Mucosa of descending colon (tissue), 3 donors: ENCODE measurements at regions not wholly inside any gene's neighbourhood (a gene's known extent, or its start where the extent isn't known, plus 50 kb on each side); places are given as distances from the start of the nearest gene placed in this dataset.
"Not testable (repeated sequence)": the region's sequence is repeated elsewhere in the genome, so short reads cannot be mapped to it uniquely, and the experiment has no call there.

ENCODE experiments used
- ATAC-seq: fragments of 200-7000 bp; cut with Tn5 transposase; one replicate; pipeline ENCODE4 v1.9.1; 2020; ENCODE audit warnings: mild to moderate bottlenecking, moderate library complexity
- DNase-seq, 3 donors: peaks; one replicate each; pipeline ENCODE4 v3.0.0-alpha.2; 2020
- H3K36me3 ChIP-seq: fragments of 200-600 bp; one replicate; pipeline ENCODE4 v1.8.0; 2021; ENCODE audit warnings: low read depth, mild to moderate bottlenecking
- H3K4me1 ChIP-seq: fragments of 200-600 bp; one replicate; pipeline ENCODE4 v1.8.0; 2021; ENCODE audit warnings: low read depth, mild to moderate bottlenecking
- H3K4me3 ChIP-seq: fragments of 200-600 bp; one replicate; pipeline ENCODE4 v1.8.0; 2021; ENCODE audit warnings: mild to moderate bottlenecking
- H3K9me3 ChIP-seq: fragments of 200-600 bp; one replicate; pipeline ENCODE4 v1.8.0; 2021; ENCODE audit warnings: mild to moderate bottlenecking
- CTCF ChIP-seq: fragments of 200-600 bp; IDR thresholded peaks from one replicate; pipeline ENCODE4 v1.8.0; 2022; ENCODE audit warnings: antibody characterized with exemption, mild to moderate bottlenecking
- intact Hi-C, 2 donors: fragments of 100-400 bp; cut with DNase I in 1 of 2; cut with micrococcal nuclease in 1 of 2; formaldehyde crosslinking; loops; one replicate each; pipeline versions ENCODE4 v1.11.0 to v1.11.1; 2022; cut with DNase I, micrococcal nuclease
- donor health status: DM: no; HTN: no; CAD: no; lungs with moderate emphysema.
- donor health status: DM: no; HTN: no; CAD: no.
- donor health status: DM: no; HTN: yes; CAD: no.

GRCh38 chr4:34417160-34417559 lies 1827.2 kb downstream of the ARAP2 start:
- Histone ChIP-seq H3K4me1 (no peaks in the 10 kb centered on the region), H3K36me3 (no peaks in the 10 kb centered on the region), H3K4me3 (no peak overlapping the region), H3K9me3 (peaks cover 17% of the 10 kb centered on the region)
- intact Hi-C loops, result no loop called here
- DNase-seq (no peak), ATAC-seq (no peak)
- no peak for TF ChIP-seq CTCF

GRCh38 chr4:34419871-34420270 lies 1824.4 kb downstream of the ARAP2 start:
- Histone ChIP-seq H3K4me1 (no peaks in the 10 kb centered on the region), H3K9me3 (peaks cover 10% of the 10 kb centered on the region), H3K36me3 (no peaks in the 10 kb centered on the region), H3K4me3 (no peak overlapping the region)
- ATAC-seq (no peak), DNase-seq (no peak)
- intact Hi-C loops, result no loop called here
- no peak for TF ChIP-seq CTCF

- no peak for TF ChIP-seq CTCF
- Histone ChIP-seq H3K9me3 (peaks cover 10% of the 10 kb centered on the region), H3K4me3 (no peak overlapping the region), H3K4me1 (no peaks in the 10 kb centered on the region), H3K36me3 (no peaks in the 10 kb centered on the region)
- ATAC-seq (no peak), DNase-seq (no peak)
- intact Hi-C loops, result no loop called here
These were observed 1821.7 kb downstream of the ARAP2 start for GRCh38 chr4:34422472-34423175.

GRCh38 chr4:34432706-34433105 lies 1811.6 kb downstream of the ARAP2 start:
- intact Hi-C loops, result no loop called here
- DNase-seq (no peak), ATAC-seq (no peak)
- no peak for TF ChIP-seq CTCF
- Histone ChIP-seq H3K4me1 (no peaks in the 10 kb centered on the region), H3K36me3 (no peaks in the 10 kb centered on the region), H3K9me3 (peaks cover 14% of the 10 kb centered on the region), H3K4me3 (no peak overlapping the region)

- H3K9me3 ChIP-seq, result peaks cover 14% of the 10 kb centered on the region
- DNase-seq, H3K36me3 ChIP-seq, H3K4me1 ChIP-seq, H3K4me3 ChIP-seq, ATAC-seq, intact Hi-C loops: not testable (repeated sequence)
These were observed 1809.9 kb downstream of the ARAP2 start for GRCh38 chr4:34434377-34434776.

- H3K9me3 ChIP-seq, result peaks cover 31% of the 10 kb centered on the region
- DNase-seq (no peak), ATAC-seq (no peak)
- no peaks in the 10 kb centered on the region for H3K36me3 ChIP-seq
- TF ChIP-seq CTCF, result no peak
- H3K4me1 ChIP-seq, result no peaks in the 10 kb centered on the region
- no peak overlapping the region for H3K4me3 ChIP-seq
- intact Hi-C loops, result no loop called here
These were observed 1780.1 kb downstream of the ARAP2 start for GRCh38 chr4:34464196-34464595.
